ENCODE measurements at regions not wholly inside any gene's neighbourhood (a gene's known extent, or its start where the extent isn't known, plus 50 kb on each side); places are given as distances from the start of the nearest gene placed in this dataset.

GRCh38 chr6:150684714-150685459, 85.2 kb downstream of the PLEKHG1 start:
- no peak for TF ChIP-seq CTCF (conservative IDR thresholded peaks at IDR 0.05; ENCODE audit: low read length)
- no peak for TF ChIP-seq EZH2phosphoT487 (IDR thresholded peaks at IDR 0.05; ENCODE audit: borderline replicate concordance)

Measured in Loucy (cell line).